ENCODE measurements at regions not wholly inside any gene's neighbourhood (a gene's known extent, or its start where the extent isn't known, plus 50 kb on each side); places are given as distances from the start of the nearest gene placed in this dataset.

- intact Hi-C loops (cut with DNase I): no loop called here
- Histone ChIP-seq H3K36me3 (no peaks in the 10 kb centered on the region), H3K4me1 (no peaks in the 10 kb centered on the region), H3K9me3 (no peaks in the 10 kb centered on the region), H3K27me3 (no peaks in the 10 kb centered on the region), H3K27ac (no peak overlapping the region), H3K4me3 (no peak overlapping the region)
- no peak for TF ChIP-seq CTCF (IDR thresholded peaks at IDR 0.05)
- TF ChIP-seq POLR2A (IDR thresholded peaks at IDR 0.05): no peak
- DNase-seq: no peak
- ATAC-seq: no peak
Measured at GRCh38 chr11:111444040-111444439, 65.0 kb upstream of the POU2AF1 start.

GRCh38 chr11:111443640-111444039 lies 64.6 kb upstream of the POU2AF1 start:
- WGBS (ENCODE audit: insufficient coverage, low coverage, low lambda C conversion rate, missing lambda C conversion rate): 49% methylated on average over 7 of the region's 7 CpGs
- Histone ChIP-seq H3K36me3 (no peaks in the 10 kb centered on the region), H3K27ac (no peak overlapping the region), H3K4me1 (no peaks in the 10 kb centered on the region), H3K9me3 (no peaks in the 10 kb centered on the region), H3K27me3 (no peaks in the 10 kb centered on the region), H3K4me3 (no peak overlapping the region)
- TF ChIP-seq CTCF (IDR thresholded peaks at IDR 0.05) (no peak), POLR2A (IDR thresholded peaks at IDR 0.05) (no peak)
- no peak for ATAC-seq
- no peak for DNase-seq
- intact Hi-C loops (cut with DNase I): no loop called here

GRCh38 chr11:111443032-111443431 lies 64.0 kb upstream of the POU2AF1 start:
- H3K27ac ChIP-seq: no peak overlapping the region
- no peaks in the 10 kb centered on the region for H3K4me1 ChIP-seq
- intact Hi-C loops (cut with DNase I): no loop called here
- ATAC-seq (no peak), DNase-seq (no peak)
- H3K36me3 ChIP-seq: no peaks in the 10 kb centered on the region
- no peak overlapping the region for H3K4me3 ChIP-seq
- no peak for TF ChIP-seq POLR2A (IDR thresholded peaks at IDR 0.05)
- no peak for TF ChIP-seq CTCF (IDR thresholded peaks at IDR 0.05)
- no peaks in the 10 kb centered on the region for H3K27me3 ChIP-seq
- WGBS (ENCODE audit: insufficient coverage, low coverage, low lambda C conversion rate, missing lambda C conversion rate): 29% methylated on average over 2 of the region's 2 CpGs
- H3K9me3 ChIP-seq: no peaks in the 10 kb centered on the region

- 56% methylated on average over 8 of the region's 8 CpGs for WGBS (ENCODE audit: insufficient coverage, low coverage, low lambda C conversion rate, missing lambda C conversion rate)
- H3K4me3 ChIP-seq: no peak overlapping the region
- intact Hi-C loops (cut with DNase I): no loop called here
- ATAC-seq (no peak), DNase-seq (no peak)
- TF ChIP-seq POLR2A (IDR thresholded peaks at IDR 0.05) (no peak), CTCF (IDR thresholded peaks at IDR 0.05) (no peak)
- H3K9me3 ChIP-seq: no peaks in the 10 kb centered on the region
- no peaks in the 10 kb centered on the region for H3K4me1 ChIP-seq
- no peaks in the 10 kb centered on the region for H3K27me3 ChIP-seq
- no peak overlapping the region for H3K27ac ChIP-seq
- no peaks in the 10 kb centered on the region for H3K36me3 ChIP-seq
Measured at GRCh38 chr11:111441443-111441842, 62.4 kb upstream of the POU2AF1 start.

All from right lobe of liver (tissue), 6 donors.